Peyer's patch (tissue), 4 donors: ENCODE measurements at regions not wholly inside any gene's neighbourhood (a gene's known extent, or its start where the extent isn't known, plus 50 kb on each side); places are given as distances from the start of the nearest gene placed in this dataset.
"Not testable (repeated sequence)": the region's sequence is repeated elsewhere in the genome, so short reads cannot be mapped to it uniquely, and the experiment has no call there.

Experiments
- DNase-seq, 3 donors: peaks; one replicate each; pipeline ENCODE4 v3.0.0-alpha.2; 2017 to 2019
- H3K27ac ChIP-seq, 4 donors: fragments of 200-600 bp; sonication (generic); one replicate each; pipeline ENCODE4 v1.5.1; 2016 to 2019
- H3K27me3 ChIP-seq, 2 donors: fragments of 200-600 bp; sonication (generic); one replicate each; pipeline ENCODE4 v1.5.1; 2019
- H3K36me3 ChIP-seq, 3 donors: fragments of 200-600 bp; sonication (generic); one replicate each; pipeline ENCODE4 v1.5.1; 2016 to 2019
- H3K4me1 ChIP-seq, 4 donors: fragments of 200-600 bp; sonication (generic); one replicate each; pipeline ENCODE4 v1.5.1; 2016 to 2019
- H3K4me3 ChIP-seq, 4 donors: fragments of 200-600 bp; sonication (generic); 1 replicate in 3 of 4; 2 replicates in 1 of 4; pipeline ENCODE4 v1.5.1; 2016 to 2019; ENCODE audit warnings: mild to moderate bottlenecking in 1 of 4
- H3K9me3 ChIP-seq, 4 donors: fragments of 200-600 bp; sonication (generic); one replicate each; pipeline ENCODE4 v1.5.1; 2016 to 2019; ENCODE audit warnings: mild to moderate bottlenecking in 1 of 4
- CTCF ChIP-seq, 6 experiments: fragments of 450-650 bp in 4 of 6; fragments of 200-600 bp in 2 of 6; sonication (generic) in 1 of 6; IDR thresholded peaks; one replicate each; pipeline ENCODE4 v1.5.1; 2017 to 2019; ENCODE audit warnings: antibody characterized with exemption in 6 of 6, mild to moderate bottlenecking in 3 of 6, moderate library complexity in 1 of 6
- POLR2A ChIP-seq, 2 donors: fragments of 450-650 bp; IDR thresholded peaks; one replicate each; pipeline ENCODE4 v1.5.1; 2017; ENCODE audit warnings: antibody characterized with exemption in 2 of 2, mild to moderate bottlenecking in 2 of 2, moderate library complexity in 2 of 2

- not testable (repeated sequence) for H3K27me3 ChIP-seq, H3K9me3 ChIP-seq, H3K4me3 ChIP-seq, DNase-seq, H3K27ac ChIP-seq, H3K36me3 ChIP-seq, H3K4me1 ChIP-seq
Observed at GRCh38 chr2:130265570-130266247, 67.5 kb upstream of the TUBA3E start.

GRCh38 chr2:130264901-130265320, 66.7 kb upstream of the TUBA3E start:
- not testable (repeated sequence) for H3K9me3 ChIP-seq, H3K4me1 ChIP-seq, DNase-seq, H3K27ac ChIP-seq, H3K36me3 ChIP-seq, H3K27me3 ChIP-seq, H3K4me3 ChIP-seq

GRCh38 chr2:130264501-130264900, 66.3 kb upstream of the TUBA3E start:
- Histone ChIP-seq H3K9me3 (no peaks in the 10 kb centered on the region), H3K27me3 (no peaks in the 10 kb centered on the region), H3K4me3 (no peak overlapping the region), H3K36me3 (no peaks in the 10 kb centered on the region), H3K27ac (no peak overlapping the region), H3K4me1 (no peaks in the 10 kb centered on the region)
- no peak for DNase-seq
- TF ChIP-seq CTCF (IDR thresholded peaks at IDR 0.05), result no peak
- no peak for TF ChIP-seq POLR2A (IDR thresholded peaks at IDR 0.05)

- Histone ChIP-seq H3K9me3 (no peaks in the 10 kb centered on the region), H3K4me1 (no peaks in the 10 kb centered on the region), H3K36me3 (no peaks in the 10 kb centered on the region), H3K4me3 (no peak overlapping the region), H3K27me3 (no peaks in the 10 kb centered on the region), H3K27ac (no peak overlapping the region)
- no peak for DNase-seq
- no peak for TF ChIP-seq POLR2A (IDR thresholded peaks at IDR 0.05)
- TF ChIP-seq CTCF (IDR thresholded peaks at IDR 0.05), result no peak
Observed at GRCh38 chr2:130264046-130264445, 65.8 kb upstream of the TUBA3E start.

- H3K27ac ChIP-seq, result no peak overlapping the region
- no peak for DNase-seq
- H3K27me3 ChIP-seq, result no peaks in the 10 kb centered on the region
- H3K4me1 ChIP-seq, result no peaks in the 10 kb centered on the region
- no peaks in the 10 kb centered on the region for H3K36me3 ChIP-seq
- no peak overlapping the region for H3K4me3 ChIP-seq
- TF ChIP-seq POLR2A (IDR thresholded peaks at IDR 0.05) (no peak), CTCF (IDR thresholded peaks at IDR 0.05) (no peak)
- H3K9me3 ChIP-seq, result no peaks in the 10 kb centered on the region
Observed at GRCh38 chr2:130263606-130264005, 65.4 kb upstream of the TUBA3E start.

GRCh38 chr2:130261970-130262760, 63.9 kb upstream of the TUBA3E start:
- H3K9me3 ChIP-seq, result no peaks in the 10 kb centered on the region
- no peak for DNase-seq
- TF ChIP-seq CTCF (IDR thresholded peaks at IDR 0.05) (no peak), POLR2A (IDR thresholded peaks at IDR 0.05) (no peak)
- H3K27ac ChIP-seq, result no peak overlapping the region
- H3K27me3 ChIP-seq, result no peaks in the 10 kb centered on the region
- no peaks in the 10 kb centered on the region for H3K4me1 ChIP-seq
- no peak overlapping the region for H3K4me3 ChIP-seq
- H3K36me3 ChIP-seq, result no peaks in the 10 kb centered on the region
